ENCODE measurements at regions not wholly inside any gene's neighbourhood (a gene's known extent, or its start where the extent isn't known, plus 50 kb on each side); places are given as distances from the start of the nearest gene placed in this dataset.

DNA sequence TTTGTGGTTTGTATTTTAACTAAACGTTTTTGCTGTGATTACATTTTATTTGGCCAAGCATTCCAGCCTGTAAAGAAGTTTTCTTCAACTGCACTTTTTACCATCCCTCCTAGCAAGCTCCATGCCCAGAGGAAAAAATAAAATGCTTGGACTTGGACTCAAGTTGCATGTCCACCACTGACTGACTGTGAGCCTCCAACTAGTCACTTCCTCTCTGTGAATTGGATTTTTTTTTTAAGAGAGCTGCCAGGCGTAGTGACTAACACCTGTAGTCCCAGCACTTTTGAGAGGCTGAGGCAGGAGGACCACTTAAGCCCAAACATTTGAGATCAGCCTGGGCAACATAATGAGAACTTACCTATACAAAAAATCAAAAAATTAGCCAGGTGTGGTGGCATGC is 1185.2 kb upstream of the PIK3C3 start:
- TF ChIP-seq POLR2AphosphoS5 (IDR thresholded peaks at IDR 0.05; ENCODE audit: low read depth, low read length) = no peak
- TF ChIP-seq TAF1 (IDR thresholded peaks at IDR 0.05; ENCODE audit: borderline replicate concordance, insufficient read depth, low read length) = no peak

All from PFSK-1 (cell line).